ENCODE measurements at regions not wholly inside any gene's neighbourhood (a gene's known extent, or its start where the extent isn't known, plus 50 kb on each side); places are given as distances from the start of the nearest gene placed in this dataset.

DNA sequence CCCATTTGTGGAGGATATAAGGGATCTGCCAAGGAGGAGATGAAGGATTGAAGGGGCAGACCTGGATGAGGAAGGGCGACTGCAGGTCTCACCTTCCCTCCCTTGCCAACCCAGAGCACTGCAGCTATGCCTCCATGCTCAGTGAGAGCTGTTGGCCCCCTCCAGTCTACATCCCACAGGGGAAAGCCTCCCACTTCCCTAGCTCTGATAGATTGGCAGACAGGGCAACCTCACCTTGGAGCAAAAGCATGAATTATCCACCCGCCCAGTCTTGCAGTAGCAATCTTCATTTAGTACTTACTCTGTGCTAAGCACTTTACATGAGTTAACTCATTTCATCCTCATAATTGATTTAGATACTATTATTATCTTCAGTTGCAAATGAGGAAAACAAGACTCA, 70.4 kb upstream of the SMNDC1 start:
- TF ChIP-seq, protein P1, sequence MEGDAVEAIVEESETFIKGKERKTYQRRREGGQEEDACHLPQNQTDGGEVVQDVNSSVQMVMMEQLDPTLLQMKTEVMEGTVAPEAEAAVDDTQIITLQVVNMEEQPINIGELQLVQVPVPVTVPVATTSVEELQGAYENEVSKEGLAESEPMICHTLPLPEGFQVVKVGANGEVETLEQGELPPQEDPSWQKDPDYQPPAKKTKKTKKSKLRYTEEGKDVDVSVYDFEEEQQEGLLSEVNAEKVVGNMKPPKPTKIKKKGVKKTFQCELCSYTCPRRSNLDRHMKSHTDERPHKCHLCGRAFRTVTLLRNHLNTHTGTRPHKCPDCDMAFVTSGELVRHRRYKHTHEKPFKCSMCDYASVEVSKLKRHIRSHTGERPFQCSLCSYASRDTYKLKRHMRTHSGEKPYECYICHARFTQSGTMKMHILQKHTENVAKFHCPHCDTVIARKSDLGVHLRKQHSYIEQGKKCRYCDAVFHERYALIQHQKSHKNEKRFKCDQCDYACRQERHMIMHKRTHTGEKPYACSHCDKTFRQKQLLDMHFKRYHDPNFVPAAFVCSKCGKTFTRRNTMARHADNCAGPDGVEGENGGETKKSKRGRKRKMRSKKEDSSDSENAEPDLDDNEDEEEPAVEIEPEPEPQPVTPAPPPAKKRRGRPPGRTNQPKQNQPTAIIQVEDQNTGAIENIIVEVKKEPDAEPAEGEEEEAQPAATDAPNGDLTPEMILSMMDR (IDR thresholded peaks at IDR 0.05): no peak
- TF ChIP-seq POLR2A (IDR thresholded peaks at IDR 0.05): no peak

Data from thyroid gland (tissue), 4 donors.